Suprapubic skin (tissue), 4 donors: ENCODE measurements at regions not wholly inside any gene's neighbourhood (a gene's known extent, or its start where the extent isn't known, plus 50 kb on each side); places are given as distances from the start of the nearest gene placed in this dataset.

Experiments used
- DNase-seq, 2 donors: peaks; one replicate each; pipeline ENCODE4 v3.0.0-alpha.2; 2019; ENCODE audit warnings: low spot score in 2 of 2
- H3K27ac ChIP-seq: fragments of 200-600 bp; sonication (generic); one replicate; pipeline ENCODE4 v1.5.1; 2019
- H3K27me3 ChIP-seq: fragments of 200-600 bp; sonication (generic); one replicate; pipeline ENCODE4 v1.5.1; 2019
- H3K36me3 ChIP-seq: fragments of 200-600 bp; sonication (generic); one replicate; pipeline ENCODE4 v1.5.1; 2019
- H3K4me1 ChIP-seq: fragments of 200-600 bp; sonication (generic); one replicate; pipeline ENCODE4 v1.5.1; 2019
- H3K4me3 ChIP-seq: fragments of 200-600 bp; sonication (generic); one replicate; pipeline ENCODE4 v1.5.1; 2019; ENCODE audit warnings: mild to moderate bottlenecking
- H3K9me3 ChIP-seq: fragments of 200-600 bp; sonication (generic); one replicate; pipeline ENCODE4 v1.5.1; 2019
- EP300 ChIP-seq: sonication (generic); formaldehyde crosslinking; IDR thresholded peaks from one replicate; pipeline ENCODE4 v1.6.1; 2017; ENCODE audit warnings: antibody characterized with exemption
- POLR2A ChIP-seq, 2 donors: fragments of 450-650 bp; IDR thresholded peaks; one replicate each; pipeline ENCODE4 v1.6.1; 2017; ENCODE audit warnings: antibody characterized with exemption in 2 of 2, mild to moderate bottlenecking in 2 of 2, moderate library complexity in 2 of 2
- POLR2AphosphoS5 ChIP-seq, 3 donors: sonication (generic); formaldehyde crosslinking; IDR thresholded peaks; one replicate each; pipeline ENCODE4 v1.6.1; 2017; ENCODE audit warnings: antibody characterized with exemption in 3 of 3
- WGBS: methylation state at CpG from one replicate; pipeline ENCODE4 v1.1.5; 2018; 5-methylcytosine and 5-hydroxymethylcytosine counted together
- TF ChIP-seq, protein P1 (sequence below), 2 donors: fragments of 200-600 bp in 1 of 2; fragments of 450-650 bp in 1 of 2; sonication (generic) in 1 of 2; IDR thresholded peaks; one replicate each; pipeline ENCODE4 v1.5.1; 2016 to 2019; ENCODE audit warnings: antibody characterized with exemption in 2 of 2, mild to moderate bottlenecking in 1 of 2, moderate library complexity in 1 of 2

DNA sequence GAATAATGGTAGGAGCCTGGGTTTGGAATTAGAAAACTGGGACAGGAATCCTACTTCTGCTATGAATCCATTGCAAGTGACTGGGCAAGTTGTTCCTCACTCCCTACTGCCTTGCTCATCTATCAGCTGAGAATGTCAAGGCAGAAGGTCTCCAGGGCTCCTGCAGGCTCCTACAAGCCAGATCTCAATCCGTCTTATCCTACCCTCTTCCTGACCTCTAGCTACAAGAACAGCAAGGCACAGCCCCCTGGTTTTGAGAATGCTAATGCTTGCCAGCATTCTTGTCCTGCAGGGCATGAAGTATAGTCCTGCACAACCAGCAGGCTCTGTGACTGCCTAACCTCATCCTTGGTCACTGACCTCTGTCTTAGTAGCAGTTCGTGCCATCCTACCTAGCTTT lies 141.9 kb upstream of the TNP1 start:
- DNase-seq, result no peak
- 85% methylated on average over 2 of the region's 2 CpGs for WGBS
- no peaks in the 10 kb centered on the region for H3K36me3 ChIP-seq
- no peak overlapping the region for H3K4me3 ChIP-seq
- no peak for TF ChIP-seq EP300
- no peaks in the 10 kb centered on the region for H3K9me3 ChIP-seq
- H3K27me3 ChIP-seq, result no peaks in the 10 kb centered on the region
- no peak overlapping the region for H3K27ac ChIP-seq
- no peaks in the 10 kb centered on the region for H3K4me1 ChIP-seq

DNA sequence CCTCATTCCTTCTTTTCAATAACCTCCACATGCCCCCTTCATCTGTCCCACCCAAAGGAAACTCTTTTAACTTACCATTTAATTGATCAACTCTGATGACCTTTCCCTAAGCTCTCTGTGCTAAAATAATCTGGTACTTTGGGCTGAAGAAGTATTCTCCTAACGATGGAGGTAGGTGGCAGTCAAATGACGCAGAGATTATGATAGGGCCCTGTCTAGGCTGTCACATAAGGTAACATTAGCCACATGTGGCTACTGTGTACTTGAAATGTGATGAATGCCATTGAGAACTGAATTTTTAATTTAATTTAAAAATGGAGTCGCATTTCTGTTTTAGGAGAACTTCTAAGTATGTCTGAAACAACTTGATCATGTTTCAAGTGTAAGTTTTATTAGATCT lies 140.5 kb upstream of the TNP1 start:
- WGBS, result 58% methylated on average over 3 of the region's 3 CpGs
- Histone ChIP-seq H3K36me3 (no peaks in the 10 kb centered on the region), H3K27ac (no peak overlapping the region), H3K4me1 (no peaks in the 10 kb centered on the region), H3K9me3 (no peaks in the 10 kb centered on the region), H3K27me3 (no peaks in the 10 kb centered on the region), H3K4me3 (no peak overlapping the region)
- no peak for DNase-seq
- no peak for TF ChIP-seq POLR2AphosphoS5 (IDR thresholded peaks at IDR 0.05)
- no peak for TF ChIP-seq POLR2A (IDR thresholded peaks at IDR 0.05)
- no peak for TF ChIP-seq EP300
- TF ChIP-seq, protein P1, sequence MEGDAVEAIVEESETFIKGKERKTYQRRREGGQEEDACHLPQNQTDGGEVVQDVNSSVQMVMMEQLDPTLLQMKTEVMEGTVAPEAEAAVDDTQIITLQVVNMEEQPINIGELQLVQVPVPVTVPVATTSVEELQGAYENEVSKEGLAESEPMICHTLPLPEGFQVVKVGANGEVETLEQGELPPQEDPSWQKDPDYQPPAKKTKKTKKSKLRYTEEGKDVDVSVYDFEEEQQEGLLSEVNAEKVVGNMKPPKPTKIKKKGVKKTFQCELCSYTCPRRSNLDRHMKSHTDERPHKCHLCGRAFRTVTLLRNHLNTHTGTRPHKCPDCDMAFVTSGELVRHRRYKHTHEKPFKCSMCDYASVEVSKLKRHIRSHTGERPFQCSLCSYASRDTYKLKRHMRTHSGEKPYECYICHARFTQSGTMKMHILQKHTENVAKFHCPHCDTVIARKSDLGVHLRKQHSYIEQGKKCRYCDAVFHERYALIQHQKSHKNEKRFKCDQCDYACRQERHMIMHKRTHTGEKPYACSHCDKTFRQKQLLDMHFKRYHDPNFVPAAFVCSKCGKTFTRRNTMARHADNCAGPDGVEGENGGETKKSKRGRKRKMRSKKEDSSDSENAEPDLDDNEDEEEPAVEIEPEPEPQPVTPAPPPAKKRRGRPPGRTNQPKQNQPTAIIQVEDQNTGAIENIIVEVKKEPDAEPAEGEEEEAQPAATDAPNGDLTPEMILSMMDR (IDR thresholded peaks at IDR 0.05), result no peak

DNA sequence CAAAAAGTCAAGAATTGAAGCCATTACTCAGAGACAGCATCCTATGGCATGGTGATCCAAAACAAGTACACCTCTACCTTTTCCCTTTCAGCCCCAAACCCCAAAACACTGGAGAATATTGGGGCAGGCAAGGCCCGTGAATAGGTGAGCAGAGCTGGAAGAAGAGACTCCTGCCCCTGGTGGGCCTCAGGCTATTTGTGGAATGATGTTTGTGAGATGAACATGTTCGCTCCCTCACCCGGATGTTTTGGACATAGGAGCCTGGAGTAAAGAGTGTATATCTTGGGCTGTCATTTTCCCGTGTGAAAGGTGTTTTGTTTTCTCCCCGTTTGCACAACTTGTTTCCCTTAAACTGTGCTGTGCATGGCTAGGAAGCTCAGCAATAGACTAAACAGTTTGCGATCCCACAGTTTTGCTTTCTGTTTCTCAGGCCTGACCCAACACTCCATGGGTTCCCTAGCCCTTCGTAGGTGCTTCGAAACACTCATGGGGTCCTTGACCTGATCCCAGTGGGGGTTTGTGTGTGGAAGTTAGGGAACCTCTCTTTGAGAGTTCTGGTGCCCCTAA lies 136.5 kb upstream of the TNP1 start:
- TF ChIP-seq POLR2AphosphoS5 (IDR thresholded peaks at IDR 0.05), result no peak
- TF ChIP-seq POLR2A (IDR thresholded peaks at IDR 0.05), result no peak
- TF ChIP-seq, protein P1 (IDR thresholded peaks at IDR 0.05), result no peak
- TF ChIP-seq EP300, result no peak
- Histone ChIP-seq H3K36me3 (no peaks in the 10 kb centered on the region), H3K27ac (no peak overlapping the region), H3K4me3 (no peak overlapping the region), H3K9me3 (no peaks in the 10 kb centered on the region), H3K4me1 (peaks cover 17% of the 10 kb centered on the region), H3K27me3 (no peaks in the 10 kb centered on the region)
- DNase-seq, result no peak
- 88% methylated on average over 8 of the region's 8 CpGs for WGBS

DNA sequence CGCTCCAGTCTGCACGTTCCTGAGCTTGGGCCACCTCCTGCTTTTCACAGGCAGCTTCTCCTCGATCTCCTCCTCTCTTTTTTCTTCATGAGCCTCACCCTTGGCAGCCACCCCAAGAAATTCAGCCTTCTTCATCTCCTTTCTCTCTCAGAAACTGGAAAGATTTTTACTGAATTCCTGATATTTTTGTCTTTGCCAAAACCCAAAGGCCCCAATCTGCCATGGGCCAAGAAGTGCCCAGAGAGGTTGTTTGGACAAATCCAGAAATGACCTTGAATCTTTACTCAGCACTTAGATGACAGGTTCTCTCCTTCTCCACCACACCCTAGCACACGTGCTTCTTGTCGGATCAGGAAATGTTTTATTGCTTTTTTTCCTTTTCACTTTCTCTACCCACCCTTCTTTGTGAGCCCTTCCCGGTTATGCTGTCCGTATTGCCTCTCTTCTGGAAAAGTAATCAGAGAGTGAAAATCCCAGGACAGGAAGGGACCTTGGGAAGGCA lies 134.5 kb upstream of the TNP1 start:
- TF ChIP-seq, protein P1 (IDR thresholded peaks at IDR 0.05), result no peak
- TF ChIP-seq POLR2AphosphoS5 (IDR thresholded peaks at IDR 0.05) (no peak), POLR2A (IDR thresholded peaks at IDR 0.05) (no peak), EP300 (no peak)
- no peaks in the 10 kb centered on the region for H3K36me3 ChIP-seq
- DNase-seq, result no peak
- H3K4me3 ChIP-seq, result no peak overlapping the region
- H3K4me1 ChIP-seq, result peaks cover 17% of the 10 kb centered on the region
- H3K9me3 ChIP-seq, result no peaks in the 10 kb centered on the region
- WGBS, result 25% methylated on average over 7 of the region's 7 CpGs
- H3K27ac ChIP-seq, result peak overlapping the region; percentile 65
- no peaks in the 10 kb centered on the region for H3K27me3 ChIP-seq

DNA sequence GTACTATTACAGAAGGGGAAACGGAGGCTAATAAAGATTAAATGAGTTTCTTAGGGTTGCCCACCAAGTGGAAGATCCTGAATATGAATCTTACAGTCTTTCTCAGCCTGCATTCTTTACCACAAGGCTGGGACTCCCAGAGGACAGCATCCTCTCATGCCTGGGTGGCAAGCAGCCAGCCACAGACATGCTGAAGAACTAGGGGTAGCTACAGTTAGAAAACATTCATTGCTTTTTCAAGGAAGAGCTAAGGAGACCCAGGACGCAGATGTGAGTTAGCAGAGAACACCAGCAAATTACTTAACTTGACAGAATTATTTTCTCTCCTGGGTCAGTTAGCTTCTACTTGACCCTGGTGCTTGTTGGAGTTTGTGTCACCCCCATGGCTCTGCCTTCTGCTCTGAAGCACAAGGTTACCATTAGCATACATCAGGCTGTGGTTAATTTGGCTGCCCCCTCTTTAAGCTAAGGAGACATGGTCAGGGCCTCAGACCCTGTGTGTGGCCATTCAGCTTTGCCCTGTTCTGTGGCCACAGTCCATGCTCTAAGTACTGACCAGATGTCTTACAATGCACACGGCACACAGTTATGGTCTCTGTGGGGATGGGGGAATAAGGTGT lies 132.3 kb upstream of the TNP1 start:
- Histone ChIP-seq H3K9me3 (no peaks in the 10 kb centered on the region), H3K4me1 (peaks cover 22% of the 10 kb centered on the region), H3K27me3 (no peaks in the 10 kb centered on the region), H3K4me3 (no peak overlapping the region), H3K36me3 (no peaks in the 10 kb centered on the region), H3K27ac (no peak overlapping the region)
- DNase-seq, result no peak
- 66% methylated on average over 3 of the region's 3 CpGs for WGBS
- TF ChIP-seq EP300 (no peak), POLR2AphosphoS5 (IDR thresholded peaks at IDR 0.05) (no peak), POLR2A (IDR thresholded peaks at IDR 0.05) (no peak)
- TF ChIP-seq, protein P1 (IDR thresholded peaks at IDR 0.05), result no peak
